Smooth muscle cell (in vitro differentiated cells): ENCODE measurements at regions not wholly inside any gene's neighbourhood (a gene's known extent, or its start where the extent isn't known, plus 50 kb on each side); places are given as distances from the start of the nearest gene placed in this dataset.

ENCODE experiments used
- DNase-seq: peaks from one replicate; lab custom pipeline; 2025; ENCODE audit not compliant: unreplicated experiment; lab: John Stamatoyannopoulos, UW
- H2AFZ ChIP-seq: fragments of 200-600 bp; sonication (generic); 2 replicates; pipeline ENCODE4 v1.6.0; 2016; ENCODE audit warnings: antibody characterized with exemption, low read depth, mild to moderate bottlenecking
- H3F3A ChIP-seq: fragments of 200-600 bp; sonication (generic); 2 replicates; pipeline ENCODE4 v1.6.0; 2017; ENCODE audit warnings: antibody characterized with exemption, low read depth
- H3K27ac ChIP-seq: fragments of 200-600 bp; sonication (generic); 2 replicates; pipeline ENCODE4 v1.5.1; 2016; ENCODE audit warnings: low read depth, mild to moderate bottlenecking
- H3K27me3 ChIP-seq: fragments of 200-600 bp; sonication (generic); 2 replicates; pipeline ENCODE4 v1.6.1; 2016; ENCODE audit warnings: low read depth, mild to moderate bottlenecking
- H3K36me3 ChIP-seq: fragments of 200-600 bp; sonication (generic); 2 replicates; pipeline ENCODE4 v1.5.1; 2016; ENCODE audit warnings: low read depth
- H3K4me1 ChIP-seq: fragments of 200-600 bp; sonication (generic); 2 replicates; pipeline ENCODE4 v1.5.1; 2016; ENCODE audit warnings: low read depth
- H3K4me2 ChIP-seq: fragments of 200-600 bp; sonication (generic); 2 replicates; pipeline ENCODE4 v1.6.0; 2016; ENCODE audit warnings: mild to moderate bottlenecking
- H3K4me3 ChIP-seq: fragments of 200-600 bp; sonication (generic); 2 replicates; pipeline ENCODE4 v1.5.1; 2016; ENCODE audit warnings: mild to moderate bottlenecking
- H3K79me2 ChIP-seq: fragments of 200-600 bp; sonication (generic); 2 replicates; pipeline ENCODE4 v1.6.0; 2016; ENCODE audit warnings: low read depth, mild to moderate bottlenecking
- H3K9ac ChIP-seq: fragments of 200-600 bp; sonication (generic); 2 replicates; pipeline ENCODE4 v1.6.0; 2016; ENCODE audit warnings: low read depth
- H3K9me3 ChIP-seq: fragments of 200-600 bp; sonication (generic); replicated peaks from 2 replicates; pipeline ENCODE4 v1.5.1; 2016; ENCODE audit warnings: low read depth
- H4K20me1 ChIP-seq: fragments of 200-600 bp; sonication (generic); 2 replicates; pipeline ENCODE4 v1.6.0; 2016; ENCODE audit warnings: low read depth
- WGBS: methylation state at CpG from one replicate; pipeline ENCODE4 v1.1.7; 2016; ENCODE audit warnings: low lambda C conversion rate; 5-methylcytosine and 5-hydroxymethylcytosine counted together
- TF ChIP-seq, protein P1 (sequence below): fragments of 200-600 bp; sonication (generic); IDR thresholded peaks from 2 replicates; pipeline ENCODE4 v1.5.1; 2017; ENCODE audit warnings: borderline replicate concordance, mild to moderate bottlenecking, antibody characterized with exemption; ENCODE audit not compliant: insufficient read depth, poor library complexity, severe bottlenecking

DNA sequence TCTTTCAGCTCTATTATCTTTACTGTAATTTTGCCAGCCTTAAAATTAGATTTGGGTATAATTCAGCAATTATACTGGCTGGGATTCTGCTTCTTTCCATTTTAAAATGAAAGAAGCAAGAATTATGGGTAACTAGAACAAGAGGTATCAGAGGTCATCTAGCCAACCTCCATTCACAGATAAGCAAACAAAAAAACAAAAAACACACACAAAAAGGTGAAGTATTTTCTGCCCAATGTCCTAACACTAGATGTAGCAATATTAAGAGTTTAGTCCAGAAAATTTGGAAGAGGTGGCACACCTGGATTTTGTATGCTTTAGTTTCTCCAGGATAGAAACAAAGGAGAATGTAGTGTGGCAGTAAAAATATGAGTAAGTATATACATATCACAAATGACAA is 68.1 kb upstream of the ANXA1 start:
- H3K9ac ChIP-seq: no peak overlapping the region
- no peaks in the 10 kb centered on the region for H3K36me3 ChIP-seq
- H3K4me1 ChIP-seq: peaks cover 9% of the 10 kb centered on the region
- H3K27ac ChIP-seq: no peak overlapping the region
- peaks cover 18% of the 10 kb centered on the region for H3K27me3 ChIP-seq
- TF ChIP-seq, protein P1, sequence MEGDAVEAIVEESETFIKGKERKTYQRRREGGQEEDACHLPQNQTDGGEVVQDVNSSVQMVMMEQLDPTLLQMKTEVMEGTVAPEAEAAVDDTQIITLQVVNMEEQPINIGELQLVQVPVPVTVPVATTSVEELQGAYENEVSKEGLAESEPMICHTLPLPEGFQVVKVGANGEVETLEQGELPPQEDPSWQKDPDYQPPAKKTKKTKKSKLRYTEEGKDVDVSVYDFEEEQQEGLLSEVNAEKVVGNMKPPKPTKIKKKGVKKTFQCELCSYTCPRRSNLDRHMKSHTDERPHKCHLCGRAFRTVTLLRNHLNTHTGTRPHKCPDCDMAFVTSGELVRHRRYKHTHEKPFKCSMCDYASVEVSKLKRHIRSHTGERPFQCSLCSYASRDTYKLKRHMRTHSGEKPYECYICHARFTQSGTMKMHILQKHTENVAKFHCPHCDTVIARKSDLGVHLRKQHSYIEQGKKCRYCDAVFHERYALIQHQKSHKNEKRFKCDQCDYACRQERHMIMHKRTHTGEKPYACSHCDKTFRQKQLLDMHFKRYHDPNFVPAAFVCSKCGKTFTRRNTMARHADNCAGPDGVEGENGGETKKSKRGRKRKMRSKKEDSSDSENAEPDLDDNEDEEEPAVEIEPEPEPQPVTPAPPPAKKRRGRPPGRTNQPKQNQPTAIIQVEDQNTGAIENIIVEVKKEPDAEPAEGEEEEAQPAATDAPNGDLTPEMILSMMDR: no peak
- H3K79me2 ChIP-seq: no peaks in the 10 kb centered on the region
- H3K9me3 ChIP-seq: no peaks in the 10 kb centered on the region
- no peak overlapping the region for H2AFZ ChIP-seq
- H3K4me3 ChIP-seq: no peak overlapping the region
- H3K4me2 ChIP-seq: no peak overlapping the region
- no peaks in the 10 kb centered on the region for H4K20me1 ChIP-seq
- H3F3A ChIP-seq: no peaks in the 10 kb centered on the region
- no peak for DNase-seq

DNA sequence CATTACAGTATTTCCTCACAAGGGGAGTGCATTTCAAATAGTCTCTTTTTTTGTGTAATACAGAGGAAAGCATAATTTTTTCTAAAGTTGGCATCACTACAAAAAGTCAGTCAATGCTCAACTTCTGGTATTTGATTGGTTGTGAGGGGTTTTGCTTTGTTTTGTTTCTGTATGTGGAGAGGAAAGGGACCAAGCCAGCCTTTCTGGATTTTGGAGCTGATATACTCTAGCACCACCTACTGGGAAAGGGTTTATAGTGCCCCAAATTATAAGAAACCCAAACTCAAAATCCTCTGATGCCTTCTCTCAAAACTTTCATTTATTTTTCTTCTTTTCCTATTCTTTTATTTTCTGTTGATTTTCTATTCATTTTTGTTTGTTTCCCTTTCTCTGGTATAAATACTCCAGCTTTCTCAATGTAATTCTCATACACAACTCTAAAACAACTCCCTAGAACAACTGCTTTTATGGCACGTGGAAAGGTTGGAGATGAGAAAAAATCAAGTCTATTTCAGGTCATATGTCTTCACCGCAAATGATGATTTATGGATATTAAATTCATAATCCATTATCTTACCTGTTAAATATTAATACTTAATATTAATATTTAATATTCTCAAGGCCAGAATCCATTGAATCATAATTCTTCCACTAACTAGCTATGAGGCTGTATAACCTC is 69.5 kb upstream of the ANXA1 start:
- H3K4me3 ChIP-seq: no peak overlapping the region
- peaks cover 18% of the 10 kb centered on the region for H3K27me3 ChIP-seq
- H3K4me2 ChIP-seq: no peak overlapping the region
- H3K4me1 ChIP-seq: peaks cover 9% of the 10 kb centered on the region
- no peak for DNase-seq
- no peak overlapping the region for H3K27ac ChIP-seq
- H3K36me3 ChIP-seq: no peaks in the 10 kb centered on the region
- no peaks in the 10 kb centered on the region for H3K79me2 ChIP-seq
- no peak overlapping the region for H2AFZ ChIP-seq
- no peaks in the 10 kb centered on the region for H4K20me1 ChIP-seq
- no peaks in the 10 kb centered on the region for H3K9me3 ChIP-seq
- TF ChIP-seq, protein P1: peak; percentile 80
- H3F3A ChIP-seq: no peaks in the 10 kb centered on the region
- H3K9ac ChIP-seq: no peak overlapping the region
- 83% methylated on average over 2 of the region's 2 CpGs for WGBS

DNA sequence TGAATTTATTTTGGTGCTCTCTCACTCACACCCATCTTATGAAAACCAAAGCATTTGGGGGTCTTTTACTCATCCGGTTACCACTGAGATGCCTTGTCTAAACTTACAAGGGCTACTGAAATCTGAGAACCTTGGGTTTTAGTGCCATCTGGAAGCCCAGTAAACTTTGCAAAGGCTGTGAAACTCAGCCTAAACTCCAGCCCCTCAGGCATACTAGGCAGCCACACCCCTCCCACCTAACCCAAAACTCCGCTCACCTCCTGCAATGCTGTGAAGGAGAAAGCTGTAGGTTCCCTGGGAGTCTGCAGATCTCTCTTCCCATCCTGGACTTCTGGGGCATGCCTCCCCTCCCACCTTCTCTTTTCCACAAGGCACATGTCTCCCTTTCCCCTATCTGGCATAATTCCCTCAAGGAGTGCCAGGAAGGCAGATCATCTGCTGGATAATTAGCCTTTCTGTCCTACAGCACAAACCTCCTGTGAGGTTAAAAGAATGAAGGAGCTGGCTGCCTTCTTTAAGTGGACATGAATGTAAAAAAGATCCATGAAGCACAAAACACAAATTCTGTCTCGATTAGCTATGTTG is 71.5 kb upstream of the ANXA1 start:
- 74% methylated on average over 3 of the region's 3 CpGs for WGBS
- Histone ChIP-seq H3K9me3 (no peaks in the 10 kb centered on the region), H3K79me2 (no peaks in the 10 kb centered on the region), H4K20me1 (no peaks in the 10 kb centered on the region), H3K4me1 (peaks cover 9% of the 10 kb centered on the region), H2AFZ (peak overlapping the region; percentile 63), H3K4me2 (no peak overlapping the region), H3K27ac (no peak overlapping the region), H3K9ac (no peak overlapping the region), H3K27me3 (peaks cover 16% of the 10 kb centered on the region), H3K36me3 (no peaks in the 10 kb centered on the region), H3K4me3 (no peak overlapping the region), H3F3A (no peaks in the 10 kb centered on the region)
- TF ChIP-seq, protein P1: no peak
- no peak for DNase-seq

DNA sequence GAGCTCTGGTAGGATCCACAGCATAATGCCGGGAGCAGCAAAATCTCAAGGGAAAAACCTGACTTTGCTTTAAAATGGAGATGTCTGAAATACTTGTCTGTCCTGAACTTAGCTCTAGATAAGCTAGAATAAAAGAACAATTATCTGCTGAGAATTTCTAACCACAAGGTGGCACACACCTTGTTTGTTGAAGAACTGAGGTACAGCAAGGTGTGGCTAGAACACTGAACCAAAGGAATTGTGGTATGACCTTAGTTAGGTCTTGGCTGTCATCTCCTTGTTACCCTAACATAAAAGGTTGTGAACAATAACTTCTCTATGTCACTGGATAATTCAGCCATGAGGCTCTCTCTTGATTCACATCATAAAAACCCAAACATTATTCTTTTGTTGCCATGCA is 72.3 kb upstream of the ANXA1 start:
- TF ChIP-seq, protein P1: no peak
- Histone ChIP-seq H3K9ac (no peak overlapping the region), H4K20me1 (no peaks in the 10 kb centered on the region), H3K27me3 (peaks cover 12% of the 10 kb centered on the region), H3F3A (no peaks in the 10 kb centered on the region), H3K4me1 (peaks cover 9% of the 10 kb centered on the region), H3K79me2 (no peaks in the 10 kb centered on the region), H2AFZ (no peak overlapping the region), H3K4me2 (no peak overlapping the region), H3K27ac (no peak overlapping the region), H3K9me3 (no peaks in the 10 kb centered on the region), H3K4me3 (no peak overlapping the region), H3K36me3 (no peaks in the 10 kb centered on the region)
- WGBS: 94% methylated on average over 1 of the region's 1 CpG
- DNase-seq: no peak
